IMR-90 (cell line): ENCODE measurements at regions not wholly inside any gene's neighbourhood (a gene's known extent, or its start where the extent isn't known, plus 50 kb on each side); places are given as distances from the start of the nearest gene placed in this dataset.

ENCODE experiments used
- ATAC-seq: fragments of 200-7000 bp; cut with Tn5 transposase; 2 replicates; pipeline ENCODE4 v1.9.1; 2020; ENCODE audit warnings: low read depth, mild to moderate bottlenecking, moderate library complexity
- BruUV-seq: library from RNA; stranded (reverse); fragments of 400-500 nt; replicated peaks from 2 replicates; lab custom pipeline; 2021; lab: Mats Ljungman, UMichigan
- CTCF ChIA-PET: fragments of 300-600 bp; formaldehyde crosslinking; extraction: SDS; loops from one replicate; lab custom pipeline; 2021; ENCODE audit warnings: antibody characterized with exemption; lab: Yijun Ruan, JAX
- POLR2A ChIA-PET: fragments of 300-600 bp; sonication (Branson Sonifier 250); formaldehyde crosslinking; loops from one replicate; lab custom pipeline; 2022; ENCODE audit warnings: antibody characterized with exemption; ENCODE audit not compliant: unreplicated experiment; lab: Charles Lee
- DNase-seq: peaks from one replicate; pipeline ENCODE4 v3.0.0; 2013
- H2AFZ ChIP-seq: replicated peaks from 2 replicates; pipeline ENCODE3; 2013; ENCODE audit warnings: low read length, mild to moderate bottlenecking; ENCODE audit not compliant: poor library complexity
- H2AK5ac ChIP-seq: 2 replicates; pipeline ENCODE4 v1.6.1; 2013; ENCODE audit warnings: low read depth, low read length, inconsistent platforms
- H2AK9ac ChIP-seq: replicated peaks from 2 replicates; pipeline ENCODE3; 2013; ENCODE audit warnings: mild to moderate bottlenecking, low read depth, low read length, moderate library complexity; ENCODE audit not compliant: poor library complexity
- H2BK120ac ChIP-seq: 2 replicates; pipeline ENCODE4 v1.6.1; 2013; ENCODE audit warnings: low read depth, low read length, inconsistent platforms
- H2BK15ac ChIP-seq: 3 replicates; pipeline ENCODE4 v1.6.1; 2013; ENCODE audit warnings: low read depth, low read length, inconsistent platforms
- H2BK20ac ChIP-seq: 2 replicates; pipeline ENCODE4 v1.6.1; 2013; ENCODE audit warnings: low read depth, mild to moderate bottlenecking, inconsistent platforms, low read length, moderate library complexity
- H2BK5ac ChIP-seq: 2 replicates; pipeline ENCODE4 v1.6.1; 2013; ENCODE audit warnings: mild to moderate bottlenecking, low read depth, low read length, inconsistent platforms; ENCODE audit not compliant: poor library complexity, severe bottlenecking
- H3K14ac ChIP-seq: replicated peaks from 2 replicates; pipeline ENCODE4 v1.6.1; 2013; ENCODE audit warnings: low read depth, low read length, inconsistent platforms
- H3K18ac ChIP-seq: 2 replicates; pipeline ENCODE4 v1.6.1; 2013; ENCODE audit warnings: low read depth, low read length, control low read depth
- H3K23ac ChIP-seq: 2 replicates; pipeline ENCODE4 v1.6.1; 2013; ENCODE audit warnings: low read depth, low read length, inconsistent platforms
- H3K27ac ChIP-seq: 2 replicates; pipeline ENCODE4 v1.5.1; 2013; ENCODE audit warnings: mild to moderate bottlenecking, control low read depth, low read length; ENCODE audit not compliant: insufficient read depth
- H3K27me3 ChIP-seq: 2 replicates; pipeline ENCODE4 v1.6.1; 2013; ENCODE audit warnings: low read length; ENCODE audit not compliant: control insufficient read depth, insufficient read depth
- H3K36me3 ChIP-seq: 2 replicates; pipeline ENCODE4 v1.6.1; 2013; ENCODE audit warnings: low read length, mixed read lengths; ENCODE audit not compliant: control insufficient read depth, insufficient read depth
- H3K4ac ChIP-seq: 2 replicates; pipeline ENCODE4 v1.6.1; 2013; ENCODE audit warnings: low read depth, low read length, inconsistent platforms
- H3K4me1 ChIP-seq: 2 replicates; pipeline ENCODE4 v1.6.1; 2013; ENCODE audit warnings: low read length, mixed read lengths; ENCODE audit not compliant: control insufficient read depth, insufficient read depth
- H3K4me2 ChIP-seq: 2 replicates; pipeline ENCODE4 v1.6.1; 2013; ENCODE audit warnings: low read depth, mild to moderate bottlenecking, control low read depth, low read length, moderate library complexity
- H3K4me3 ChIP-seq: 2 replicates; pipeline ENCODE4 v1.5.1; 2013; ENCODE audit warnings: low read depth, mild to moderate bottlenecking, control low read depth, low read length, moderate library complexity; ENCODE audit not compliant: insufficient read depth
- H3K56ac ChIP-seq: 2 replicates; pipeline ENCODE4 v1.6.1; 2013; ENCODE audit warnings: low read length, inconsistent platforms; ENCODE audit not compliant: insufficient read depth; ENCODE audit errors: extremely low read depth
- H3K79me1 ChIP-seq, 2 experiments: 2 replicates each; pipeline ENCODE4 v1.6.1; 2013; ENCODE audit warnings: low read length in 2 of 2, inconsistent platforms in 1 of 2, low read depth in 1 of 2
- H3K9ac ChIP-seq: 2 replicates; pipeline ENCODE4 v1.6.1; 2013; ENCODE audit warnings: low read depth, low read length, control low read depth
- H3K9me1 ChIP-seq: 2 replicates; pipeline ENCODE4 v1.6.1; 2013; ENCODE audit warnings: low read length, inconsistent platforms; ENCODE audit not compliant: insufficient read depth
- H3K9me3 ChIP-seq: 2 replicates; pipeline ENCODE4 v1.6.1; 2013; ENCODE audit warnings: low read length; ENCODE audit not compliant: control insufficient read depth, insufficient read depth
- H4K20me1 ChIP-seq: 2 replicates; pipeline ENCODE4 v1.6.1; 2013; ENCODE audit warnings: low read length, inconsistent platforms; ENCODE audit not compliant: insufficient read depth
- H4K5ac ChIP-seq: 2 replicates; pipeline ENCODE4 v1.6.1; 2013; ENCODE audit warnings: mild to moderate bottlenecking, low read depth, low read length, control low read depth
- H4K8ac ChIP-seq, 2 experiments: 2 replicates each; pipeline ENCODE4 v1.6.1; 2013; ENCODE audit warnings: low read depth in 2 of 2, low read length in 2 of 2, control low read depth in 1 of 2, inconsistent platforms in 1 of 2
- H4K91ac ChIP-seq: 2 replicates; pipeline ENCODE4 v1.6.1; 2013; ENCODE audit warnings: low read depth, low read length, inconsistent platforms; ENCODE audit not compliant: insufficient read depth
- BHLHE40 ChIP-seq: fragments of 150-350 bp; IDR thresholded peaks from 2 replicates; pipeline ENCODE4 v1.6.1; 2016; ENCODE audit warnings: mild to moderate bottlenecking, low read depth, low read length
- CEBPB ChIP-seq: IDR thresholded peaks from 2 replicates; pipeline ENCODE4 v1.6.1; 2012; ENCODE audit warnings: low read depth, low read length, improper control_type of control experiment
- FOS ChIP-seq: fragments of 150-350 bp; IDR thresholded peaks from 2 replicates; pipeline ENCODE4 v1.6.1; 2016; ENCODE audit warnings: low read depth, low read length
- MXI1 ChIP-seq: IDR thresholded peaks from 2 replicates; pipeline ENCODE4 v1.6.1; 2012; ENCODE audit warnings: low read depth, mild to moderate bottlenecking, low read length, moderate library complexity, borderline replicate concordance
- POLR2A ChIP-seq: IDR thresholded peaks from 2 replicates; pipeline ENCODE4 v1.6.1; 2012; ENCODE audit warnings: mild to moderate bottlenecking, low read depth, low read length
- RAD21 ChIP-seq: IDR thresholded peaks from 2 replicates; pipeline ENCODE4 v1.6.1; 2012; ENCODE audit warnings: low read length, improper control_type of control experiment
- SMC3 ChIP-seq: fragments of 150-350 bp; IDR thresholded peaks from 2 replicates; pipeline ENCODE4 v1.6.1; 2016; ENCODE audit warnings: low read depth, mild to moderate bottlenecking, antibody characterized with exemption, low read length, moderate library complexity
- WGBS, 2 experiments: methylation state at CpG; one replicate each; pipeline versions ENCODE4 v1.1.5 to v1.1.7; 2013; ENCODE audit warnings: missing lambda C conversion rate in 2 of 2; ENCODE audit not compliant: insufficient read length in 1 of 2; ENCODE audit errors: extremely low coverage in 2 of 2; 5-methylcytosine and 5-hydroxymethylcytosine counted together
- dilution Hi-C: fragments of 300-500 bp; cut with HindIII; formaldehyde crosslinking; loops from one replicate; pipeline ENCODE4 v1.14.3; 2018; ENCODE audit warnings: low sequenced_read_pairs; ENCODE audit not compliant: unreplicated experiment
- in situ Hi-C: fragments of 300-500 bp; cut with MboI; formaldehyde crosslinking; loops from 3 replicates; pipeline ENCODE4 v1.14.3; 2019; ENCODE audit warnings: low sequenced_read_pairs, inconsistent platforms, mixed read lengths
- intact Hi-C: fragments of 100-400 bp; cut with micrococcal nuclease; formaldehyde crosslinking; loops from 2 replicates; pipeline ENCODE4 v1.10.0; 2022
- TF ChIP-seq, protein P1 (sequence below): fragments of 150-350 bp; IDR thresholded peaks from 2 replicates; pipeline ENCODE4 v1.6.1; 2017; ENCODE audit warnings: mild to moderate bottlenecking, antibody characterized with exemption, low read length, low read depth
- TF ChIP-seq, protein P2 (sequence below): conservative IDR thresholded peaks from 2 replicates; pipeline ENCODE4 v1.5.1; 2012; ENCODE audit warnings: mild to moderate bottlenecking, low read depth, low read length, improper control_type of control experiment

DNA sequence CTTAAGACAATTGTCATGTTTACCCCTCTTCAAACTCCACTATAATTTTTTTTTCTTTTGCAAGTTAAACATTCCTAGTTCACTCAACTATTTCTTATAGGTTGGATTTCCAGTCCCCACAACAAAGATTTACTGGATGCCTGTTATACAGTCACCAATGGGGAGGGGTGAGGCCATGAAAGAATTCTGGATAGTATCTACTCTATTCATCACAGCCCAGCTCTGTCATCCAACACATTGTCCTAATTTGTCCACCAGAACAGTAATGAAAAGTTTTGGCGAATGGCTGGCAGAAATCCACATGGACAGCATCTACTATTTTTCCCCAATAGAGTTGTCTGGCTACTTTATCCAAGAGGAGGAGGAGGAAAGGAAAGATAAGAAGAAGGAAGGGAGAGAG lies 192.7 kb upstream of the S100G start:
- H3K27me3 ChIP-seq, result peaks cover 3% of the 10 kb centered on the region
- H3K14ac ChIP-seq, result no peak overlapping the region
- H3K4me1 ChIP-seq, result peaks cover 6% of the 10 kb centered on the region
- no peak overlapping the region for H4K91ac ChIP-seq
- no peak overlapping the region for H3K9ac ChIP-seq
- no peaks in the 10 kb centered on the region for H3K36me3 ChIP-seq
- H3K27ac ChIP-seq, result no peak overlapping the region
- ChIA-PET CTCF (no interaction called here), POLR2A (no interaction called here)
- dilution Hi-C loops (no loop called here), in situ Hi-C loops (no loop called here), intact Hi-C loops (no loop called here)
- TF ChIP-seq BHLHE40 (no peak), MXI1 (no peak), RAD21 (no peak), POLR2A (no peak), SMC3 (no peak), CEBPB (no peak), FOS (no peak)
- TF ChIP-seq, protein P1, sequence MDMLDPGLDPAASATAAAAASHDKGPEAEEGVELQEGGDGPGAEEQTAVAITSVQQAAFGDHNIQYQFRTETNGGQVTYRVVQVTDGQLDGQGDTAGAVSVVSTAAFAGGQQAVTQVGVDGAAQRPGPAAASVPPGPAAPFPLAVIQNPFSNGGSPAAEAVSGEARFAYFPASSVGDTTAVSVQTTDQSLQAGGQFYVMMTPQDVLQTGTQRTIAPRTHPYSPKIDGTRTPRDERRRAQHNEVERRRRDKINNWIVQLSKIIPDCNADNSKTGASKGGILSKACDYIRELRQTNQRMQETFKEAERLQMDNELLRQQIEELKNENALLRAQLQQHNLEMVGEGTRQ, result no peak
- TF ChIP-seq, protein P2, sequence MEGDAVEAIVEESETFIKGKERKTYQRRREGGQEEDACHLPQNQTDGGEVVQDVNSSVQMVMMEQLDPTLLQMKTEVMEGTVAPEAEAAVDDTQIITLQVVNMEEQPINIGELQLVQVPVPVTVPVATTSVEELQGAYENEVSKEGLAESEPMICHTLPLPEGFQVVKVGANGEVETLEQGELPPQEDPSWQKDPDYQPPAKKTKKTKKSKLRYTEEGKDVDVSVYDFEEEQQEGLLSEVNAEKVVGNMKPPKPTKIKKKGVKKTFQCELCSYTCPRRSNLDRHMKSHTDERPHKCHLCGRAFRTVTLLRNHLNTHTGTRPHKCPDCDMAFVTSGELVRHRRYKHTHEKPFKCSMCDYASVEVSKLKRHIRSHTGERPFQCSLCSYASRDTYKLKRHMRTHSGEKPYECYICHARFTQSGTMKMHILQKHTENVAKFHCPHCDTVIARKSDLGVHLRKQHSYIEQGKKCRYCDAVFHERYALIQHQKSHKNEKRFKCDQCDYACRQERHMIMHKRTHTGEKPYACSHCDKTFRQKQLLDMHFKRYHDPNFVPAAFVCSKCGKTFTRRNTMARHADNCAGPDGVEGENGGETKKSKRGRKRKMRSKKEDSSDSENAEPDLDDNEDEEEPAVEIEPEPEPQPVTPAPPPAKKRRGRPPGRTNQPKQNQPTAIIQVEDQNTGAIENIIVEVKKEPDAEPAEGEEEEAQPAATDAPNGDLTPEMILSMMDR, result no peak
- H4K5ac ChIP-seq, result no peak overlapping the region
- no peak overlapping the region for H2BK5ac ChIP-seq
- ATAC-seq (no peak), DNase-seq (no peak)
- H3K79me1 ChIP-seq, result peaks cover 0 to 5% of the 10 kb centered on the region in 2 experiments; a peak in 1 of 4 replicates
- H4K8ac ChIP-seq, result no peak overlapping the region
- no peak overlapping the region for H3K4me2 ChIP-seq
- H2AK5ac ChIP-seq, result no peak overlapping the region
- no peak overlapping the region for H3K4ac ChIP-seq
- H3K18ac ChIP-seq, result no peak overlapping the region
- H3K56ac ChIP-seq, result no peak overlapping the region
- no peaks in the 10 kb centered on the region for H4K20me1 ChIP-seq
- no peak overlapping the region for H2BK20ac ChIP-seq
- H3K4me3 ChIP-seq, result no peak overlapping the region
- H3K9me1 ChIP-seq, result peaks cover 3% of the 10 kb centered on the region; the same call in 1 of the 2 replicates
- H3K23ac ChIP-seq, result no peak overlapping the region
- no peak overlapping the region for H2AFZ ChIP-seq
- no TSS peak for BruUV-seq
- no peaks in the 10 kb centered on the region for H3K9me3 ChIP-seq
- no peak overlapping the region for H2BK15ac ChIP-seq
- peak overlapping the region; percentile 14; the same call in 1 of the 2 replicates for H2BK120ac ChIP-seq
- no peak overlapping the region for H2AK9ac ChIP-seq
- no CpG with 5 or more reads among the region's 1 CpG for WGBS, 2 experiments
